Stimulated activated CD8-positive, alpha-beta memory T cell treated with anti-CD3 and anti-CD28 coated beads, Interleukin-7, amount 100 ng/mL, for 24 hours (primary cell): ENCODE measurements at regions not wholly inside any gene's neighbourhood (a gene's known extent, or its start where the extent isn't known, plus 50 kb on each side); places are given as distances from the start of the nearest gene placed in this dataset.

ENCODE experiments used
- DNase-seq: peaks from one replicate; pipeline ENCODE4 v3.0.0-alpha.2; 2020; ENCODE audit warnings: low read depth

DNA sequence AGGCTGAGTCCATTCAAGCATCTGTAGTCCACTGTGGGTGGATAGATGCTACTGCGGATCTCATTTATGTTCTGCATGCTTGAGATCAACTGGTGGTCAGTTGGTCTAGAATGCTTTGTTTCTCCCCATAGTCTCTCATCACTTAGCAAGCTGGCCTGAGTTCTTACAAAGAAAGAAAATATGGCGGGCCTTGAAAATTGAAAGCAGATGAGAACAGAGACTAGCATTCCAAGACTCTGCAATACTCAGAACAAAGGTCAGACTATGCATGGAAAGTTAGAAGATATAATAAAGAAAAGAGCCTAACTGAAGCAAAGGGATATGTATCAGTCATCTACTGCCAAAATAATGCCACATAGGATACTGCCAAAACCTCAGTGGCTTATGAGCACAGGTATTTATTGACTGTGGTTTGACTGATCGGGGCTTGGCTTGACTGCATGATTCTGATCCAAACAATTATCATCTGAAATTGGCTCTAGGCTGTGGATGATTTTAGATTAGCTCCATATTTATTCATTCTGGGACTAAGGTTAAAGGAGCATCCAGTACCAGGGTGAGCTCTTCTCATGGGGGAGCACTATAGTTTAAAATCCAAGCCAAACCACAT lies 258.9 kb downstream of the TAF11L14 start:
- DNase-seq: no peak

DNA sequence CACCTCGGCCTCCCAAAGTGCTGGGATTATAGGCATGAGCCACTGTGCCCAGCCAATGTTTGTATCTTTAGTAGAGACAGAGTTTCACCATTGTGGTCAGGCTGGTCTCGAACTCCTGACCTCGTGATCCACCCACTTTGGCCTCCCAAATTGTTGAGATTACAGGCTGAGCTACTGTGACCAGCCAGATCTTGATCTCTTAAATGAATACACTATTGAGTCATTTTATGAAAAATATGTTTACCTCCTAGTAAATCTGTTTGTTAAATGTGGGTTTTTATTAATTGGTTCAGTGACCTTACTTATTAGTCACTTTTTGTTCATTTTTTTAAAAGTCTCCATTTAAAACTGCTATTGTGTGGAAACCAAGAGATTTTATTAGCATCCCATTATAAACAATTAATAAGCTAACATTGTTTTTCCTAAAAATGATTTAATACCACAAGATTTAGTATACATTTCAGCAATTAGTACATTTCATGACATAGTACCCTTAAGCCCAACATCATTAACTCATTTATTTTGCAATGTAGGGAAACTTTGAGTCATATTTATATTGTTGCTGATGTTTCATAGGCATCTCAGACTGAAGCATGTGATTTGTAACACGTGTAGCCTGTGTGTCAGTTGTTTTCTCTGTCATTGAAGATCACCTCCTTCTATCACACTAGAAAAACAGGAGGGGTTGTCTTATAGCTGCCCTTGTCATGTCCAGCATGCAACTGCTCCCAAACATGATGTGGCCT lies 261.2 kb downstream of the TAF11L14 start:
- no peak for DNase-seq

DNA sequence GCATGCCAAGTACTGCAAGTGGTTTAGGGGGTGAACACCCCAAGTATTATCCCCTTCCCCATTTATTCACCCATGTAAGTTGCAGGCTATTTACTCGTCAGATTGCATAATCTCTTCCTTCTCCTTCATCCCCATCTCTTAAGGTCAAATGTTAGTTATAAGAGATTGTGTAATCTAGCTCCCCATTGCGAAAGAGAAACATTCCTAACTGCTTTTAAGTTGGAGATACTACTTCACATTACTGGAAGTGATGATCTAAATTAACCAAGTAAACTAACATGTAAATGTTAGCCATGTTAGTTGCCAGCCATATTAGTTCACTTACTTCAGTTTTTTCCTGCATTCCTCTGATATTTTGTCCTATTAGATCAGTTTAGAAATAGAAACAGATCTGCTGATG lies 262.3 kb downstream of the TAF11L14 start:
- DNase-seq: no peak

DNA sequence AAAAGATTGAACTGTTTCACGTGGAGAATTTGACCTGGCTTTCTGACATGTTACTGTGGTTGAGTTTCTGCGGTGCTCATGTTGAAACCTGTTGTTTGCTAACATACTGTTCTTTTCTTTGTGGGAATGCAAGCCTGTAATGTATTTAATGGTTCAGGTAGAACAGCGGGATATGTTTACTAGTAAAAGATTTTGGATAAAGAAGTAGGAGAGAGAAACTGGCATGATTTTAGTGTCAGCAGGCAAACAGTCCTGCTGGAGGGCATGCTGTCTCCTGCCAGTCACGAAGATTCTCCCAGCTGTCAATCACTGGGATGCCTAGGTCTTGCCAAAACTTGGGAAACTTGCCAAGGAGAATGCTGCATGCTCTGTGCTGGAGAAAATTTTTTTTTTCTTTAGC lies 263.5 kb downstream of the TAF11L14 start:
- DNase-seq: no peak

DNA sequence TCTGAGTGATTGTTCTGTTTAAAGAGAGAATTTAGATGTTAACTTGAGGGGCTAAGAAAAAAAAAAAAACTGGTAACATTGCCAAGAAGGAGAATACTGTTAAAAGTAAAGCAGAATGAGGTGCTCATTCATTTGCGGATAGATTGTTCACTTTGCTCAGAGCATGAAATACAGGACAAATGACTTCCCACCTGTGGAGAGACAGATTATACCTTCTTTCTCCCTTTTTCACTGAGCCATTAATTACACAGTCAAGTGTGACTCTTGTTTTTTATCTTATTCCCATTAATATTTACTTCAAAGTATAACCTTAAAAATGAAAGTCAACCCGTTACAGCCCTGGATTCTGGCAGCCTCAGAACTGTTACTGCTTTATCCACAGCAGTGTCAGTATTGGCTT lies 264.5 kb downstream of the TAF11L14 start:
- no peak for DNase-seq

DNA sequence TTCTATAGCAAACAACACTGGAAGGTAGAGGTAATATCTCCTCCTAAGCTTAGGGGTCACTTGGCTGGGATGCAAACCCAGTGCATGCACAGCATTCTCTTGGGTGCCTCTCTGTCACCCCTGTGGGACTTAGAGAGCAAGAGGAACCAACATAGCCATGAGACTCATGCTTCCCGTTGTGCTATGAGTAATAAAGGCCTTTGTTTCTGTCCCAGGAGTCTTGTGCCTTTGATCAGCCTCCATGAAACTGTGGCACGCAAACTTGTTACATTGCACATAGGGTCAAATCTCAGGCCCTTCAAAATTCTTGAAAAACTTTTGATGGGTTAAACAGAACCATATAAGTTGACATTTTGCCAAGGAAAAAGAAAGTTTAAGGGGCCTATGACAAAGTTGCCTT lies 272.8 kb downstream of the TAF11L14 start:
- DNase-seq: no peak

DNA sequence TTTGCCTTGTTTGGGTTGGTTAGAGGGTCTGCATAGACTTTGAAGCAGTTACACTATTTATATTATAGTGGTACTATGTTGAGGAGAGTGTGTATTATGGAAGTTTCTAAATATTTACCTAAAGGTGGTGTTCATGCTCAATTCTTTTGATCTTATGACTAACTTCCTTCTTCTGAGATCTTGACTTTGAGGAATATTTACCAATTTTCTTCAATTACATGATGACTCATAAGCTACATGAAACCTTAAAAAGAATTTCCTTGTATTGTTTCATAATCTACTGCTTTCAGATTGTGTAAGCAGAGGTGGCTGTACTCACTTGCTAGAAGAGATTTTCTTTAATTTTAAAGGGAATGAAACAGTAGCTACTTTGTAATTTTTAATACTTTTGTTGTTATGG lies 276.1 kb downstream of the TAF11L14 start:
- no peak for DNase-seq

DNA sequence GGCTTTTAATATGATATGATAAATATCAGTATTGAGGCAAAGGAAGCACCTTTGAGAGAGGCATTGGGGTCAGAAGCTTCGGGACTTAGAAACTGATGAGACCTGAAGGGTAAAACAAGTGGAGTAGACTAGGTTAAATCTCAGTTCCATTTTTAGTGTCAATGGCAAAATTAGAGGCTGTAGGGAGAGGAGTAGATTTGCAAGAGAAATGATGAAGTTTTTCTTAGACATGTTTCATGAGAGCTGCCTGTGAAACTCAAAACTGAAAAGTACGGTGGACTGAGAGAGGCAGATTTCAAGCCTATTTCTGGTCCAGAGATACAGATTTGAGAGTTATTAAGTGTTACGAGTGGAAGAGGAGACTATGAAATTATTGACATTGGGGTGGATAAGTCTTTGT lies 278.5 kb downstream of the TAF11L14 start:
- no peak for DNase-seq

DNA sequence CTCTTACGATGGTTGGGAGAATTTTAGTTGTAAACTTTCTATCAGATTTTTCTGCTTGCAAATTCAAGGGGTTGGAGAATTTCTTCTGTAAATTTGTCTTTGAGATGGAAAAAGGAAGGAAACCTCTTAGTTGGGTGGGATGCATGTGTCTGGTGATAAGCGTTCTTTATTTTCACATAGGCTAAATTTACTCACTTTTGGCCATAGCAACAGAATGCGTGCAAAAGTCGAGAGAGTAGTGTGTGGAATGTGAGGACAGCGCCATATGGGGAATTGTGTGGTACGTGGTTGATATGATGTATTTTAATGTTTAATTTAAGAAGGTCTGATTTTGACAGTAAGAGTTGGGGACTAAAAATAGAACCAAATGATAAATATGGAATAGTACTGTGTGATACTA lies 282.2 kb downstream of the TAF11L14 start:
- DNase-seq: no peak

DNA sequence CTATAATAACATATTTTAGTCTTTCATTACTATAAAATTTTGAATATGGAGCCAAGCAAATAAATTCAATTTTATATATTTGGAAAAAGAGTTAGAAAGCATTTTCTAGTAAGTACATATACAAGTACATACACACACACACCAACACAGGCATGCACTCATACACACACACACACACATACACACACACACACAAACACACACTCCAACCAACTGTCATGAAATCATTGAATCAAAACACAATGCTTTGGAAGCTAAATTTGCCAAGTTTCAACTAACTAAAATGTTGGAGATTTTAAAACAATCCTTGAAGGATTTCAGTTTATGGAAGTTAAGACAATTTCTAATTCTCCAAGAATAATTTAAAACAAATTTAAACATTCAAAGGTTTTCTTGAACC lies 283.2 kb downstream of the TAF11L14 start:
- DNase-seq: no peak

DNA sequence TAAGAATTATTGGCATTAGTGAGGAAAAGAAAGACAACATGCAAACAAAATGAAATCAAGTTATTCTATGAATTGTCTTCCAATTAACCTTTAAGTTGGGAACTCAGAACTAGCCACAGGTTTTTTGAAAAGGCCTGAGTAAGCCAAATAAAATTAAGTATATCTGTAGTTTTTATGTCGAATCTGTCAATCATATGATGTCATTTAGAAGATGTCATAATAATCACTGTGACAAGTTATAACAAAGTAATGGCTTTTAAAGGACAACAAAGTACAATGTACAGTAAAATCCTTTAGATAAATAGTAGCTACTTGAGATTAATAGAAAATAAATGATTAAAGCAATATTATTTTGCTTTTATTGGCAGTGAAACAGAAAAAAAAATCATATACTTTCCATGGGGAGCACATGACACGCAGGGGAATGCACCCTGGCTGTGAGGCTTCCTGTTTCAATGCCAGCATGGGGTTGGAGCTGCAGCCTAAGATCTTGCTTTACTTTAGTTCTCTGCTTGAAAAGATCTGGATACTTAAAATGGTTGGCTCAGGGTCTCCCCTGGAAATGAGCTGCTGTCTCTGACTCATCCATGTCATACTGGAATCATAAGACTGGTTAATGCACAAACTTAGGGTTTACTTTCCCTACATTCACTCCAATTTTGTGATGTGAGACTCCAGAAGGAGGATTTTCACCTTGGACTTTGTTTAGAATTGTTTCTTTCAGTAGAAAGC lies 284.3 kb downstream of the TAF11L14 start:
- no peak for DNase-seq

DNA sequence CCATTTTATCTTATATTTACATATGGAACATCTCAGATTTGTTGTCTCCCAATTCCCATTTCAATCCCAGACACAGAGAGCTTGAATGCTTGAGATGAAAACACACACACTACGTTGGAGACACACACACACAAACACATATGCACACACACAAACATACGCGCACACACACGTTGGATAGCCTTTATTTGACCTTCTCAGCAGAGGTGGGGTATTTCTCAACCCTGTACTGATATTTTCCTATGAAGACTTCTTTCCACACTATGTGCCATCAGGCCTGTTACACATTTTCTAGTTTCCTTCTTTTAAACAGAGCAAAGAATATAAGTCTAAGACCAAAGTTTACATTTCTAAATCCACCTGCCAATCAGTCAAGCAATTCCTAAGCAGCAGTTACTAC lies 291.0 kb downstream of the TAF11L14 start:
- no peak for DNase-seq

DNA sequence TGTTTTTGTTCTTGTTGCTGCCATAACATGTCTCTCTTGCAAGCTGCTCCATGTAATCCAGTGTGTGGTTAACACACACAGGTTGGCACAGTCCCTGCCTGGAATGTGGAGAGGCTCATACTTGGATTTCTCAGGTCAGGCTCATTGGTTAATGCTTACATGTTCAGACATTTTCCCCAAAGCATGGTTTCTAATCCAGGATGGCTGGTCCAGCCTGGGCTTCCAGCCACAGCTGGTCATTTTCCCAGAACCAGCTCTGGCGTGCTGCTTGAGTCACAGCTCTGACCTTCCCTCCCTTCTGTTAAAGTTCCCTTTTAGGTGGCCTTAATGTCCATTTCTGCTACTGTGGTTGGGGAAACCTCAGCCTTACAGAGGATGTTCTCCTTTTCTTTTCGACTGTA lies 294.3 kb downstream of the TAF11L14 start:
- no peak for DNase-seq

DNA sequence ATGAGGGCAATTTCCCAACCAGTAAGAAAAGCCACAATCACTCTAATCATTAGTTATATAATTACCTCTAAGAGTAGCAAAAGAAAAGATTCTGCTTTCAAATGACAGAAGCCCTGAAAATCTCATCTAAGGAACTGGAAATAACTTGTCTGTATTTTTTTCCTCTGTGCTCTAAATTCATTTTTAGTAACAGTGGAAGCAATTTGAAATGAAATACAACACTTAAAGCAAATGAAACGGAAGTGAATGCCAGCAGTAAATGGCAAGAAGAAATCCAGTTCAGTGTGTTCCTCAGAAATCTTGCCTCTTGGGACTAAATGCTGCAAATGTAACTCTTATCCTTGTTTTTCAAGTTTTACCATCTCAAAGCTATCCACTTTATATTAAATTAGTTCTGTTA lies 294.9 kb downstream of the TAF11L14 start:
- no peak for DNase-seq

DNA sequence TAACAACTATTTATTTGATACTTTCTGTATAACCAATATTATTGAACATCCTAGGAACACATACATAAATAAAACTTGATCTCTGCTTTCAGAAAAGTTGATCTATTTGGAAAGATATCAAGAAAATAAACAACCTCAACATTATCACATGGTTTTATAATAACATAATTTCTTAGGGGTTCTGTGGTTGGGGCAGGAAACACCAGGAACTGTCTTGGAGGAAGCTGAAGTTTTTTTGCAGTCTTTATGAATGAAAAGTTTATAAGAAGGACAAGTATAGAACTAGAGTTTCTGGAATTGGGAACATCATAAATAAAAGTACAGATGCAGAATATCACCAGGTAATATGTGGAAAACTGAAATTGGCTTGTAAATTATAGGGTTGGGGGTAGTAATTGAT lies 296.1 kb downstream of the TAF11L14 start:
- DNase-seq: no peak

DNA sequence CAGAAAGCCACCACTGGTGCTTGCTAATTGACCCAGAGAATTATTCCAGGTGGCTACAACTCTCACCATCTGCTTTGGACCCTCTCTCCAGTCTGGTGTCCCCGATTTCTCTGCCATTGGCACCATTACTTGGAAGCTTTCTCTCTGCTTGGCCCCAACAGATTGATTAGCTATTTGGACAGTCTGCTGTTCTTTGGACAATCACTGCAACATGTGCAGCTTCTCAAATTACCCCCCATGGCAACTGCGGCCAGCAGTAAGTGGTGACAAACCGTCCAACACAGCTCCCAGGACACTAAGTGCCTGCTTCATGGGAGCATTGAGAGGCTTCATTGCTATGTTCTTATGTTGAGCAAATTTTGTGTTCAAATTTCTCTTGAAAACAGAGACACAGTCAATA lies 309.8 kb downstream of the TAF11L14 start:
- DNase-seq: no peak

DNA sequence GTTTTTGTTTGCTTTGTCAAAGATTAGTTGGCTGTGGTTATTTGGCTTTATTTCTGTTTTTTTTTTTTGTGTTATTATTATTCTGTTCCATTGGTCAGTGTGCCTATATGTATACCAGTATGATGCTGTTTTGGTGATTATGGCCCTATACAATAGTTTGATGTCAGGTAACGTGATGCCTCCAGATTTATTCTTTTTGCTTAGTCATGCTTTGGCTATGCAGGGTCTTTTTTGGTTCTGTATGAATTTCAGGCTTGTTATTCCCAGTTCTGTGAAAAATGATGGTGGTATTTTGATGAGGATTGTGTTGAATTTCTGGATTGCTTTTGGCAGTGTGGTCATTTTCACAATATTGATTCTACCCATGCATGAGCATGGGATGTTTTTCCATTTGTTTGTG lies 312.8 kb downstream of the TAF11L14 start:
- no peak for DNase-seq

DNA sequence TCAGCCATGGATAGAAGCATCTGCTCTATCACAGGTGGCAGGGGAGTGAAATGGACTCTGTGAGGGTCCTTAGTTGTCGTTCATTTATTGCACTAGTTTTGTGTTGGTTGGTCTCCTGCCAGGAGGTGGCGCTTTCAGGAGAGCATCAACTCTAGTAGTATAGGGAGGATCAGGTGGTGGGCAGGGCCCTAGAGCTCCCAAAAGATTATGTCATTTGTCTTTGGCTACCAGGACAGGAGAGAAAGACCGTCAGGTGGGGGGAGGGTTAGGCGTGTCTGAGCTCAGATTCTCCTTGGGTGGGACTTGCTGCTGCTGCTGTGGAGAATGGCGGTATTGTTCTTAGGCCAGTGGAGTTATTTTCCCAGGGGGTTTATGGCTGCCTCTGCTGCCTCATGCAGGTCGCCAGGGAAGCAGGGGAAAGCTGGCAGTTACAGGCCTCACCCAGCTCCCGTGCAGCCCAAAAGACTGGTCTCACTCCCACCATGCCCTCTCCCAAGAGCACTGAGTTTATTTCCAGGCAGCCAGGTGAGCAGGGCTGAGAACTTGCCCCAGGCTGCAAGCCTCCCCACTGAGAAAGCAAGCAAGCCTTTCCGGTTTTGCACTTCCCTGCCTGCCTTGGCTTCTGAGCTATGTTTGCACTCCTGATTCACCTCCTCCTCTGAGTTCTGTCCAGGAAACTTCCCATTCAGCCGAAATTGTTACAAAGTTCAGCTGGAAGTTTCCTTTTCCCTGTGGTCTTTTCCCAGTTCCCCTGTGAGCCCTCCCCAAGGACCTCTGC lies 317.3 kb downstream of the TAF11L14 start:
- DNase-seq: no peak

DNA sequence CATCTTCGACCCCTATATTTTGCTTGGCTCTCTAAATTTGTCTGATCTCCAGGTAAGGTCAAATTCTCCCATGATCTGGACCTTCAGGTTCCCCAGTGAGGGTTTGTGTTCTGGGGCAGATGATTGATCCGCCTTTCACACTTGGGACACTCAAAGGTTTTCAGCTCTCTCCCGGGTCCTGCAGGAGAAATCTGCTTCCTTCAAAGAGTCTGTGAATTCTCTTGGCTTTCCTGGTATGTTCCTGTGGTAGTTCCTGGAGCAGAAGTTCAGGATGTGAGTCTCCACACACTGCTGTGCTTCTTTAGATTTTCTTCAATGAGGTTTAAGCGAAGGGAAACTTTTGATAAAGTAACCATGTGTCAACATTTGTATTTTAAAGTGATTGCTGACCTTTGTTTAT lies 318.0 kb downstream of the TAF11L14 start:
- DNase-seq: no peak

DNA sequence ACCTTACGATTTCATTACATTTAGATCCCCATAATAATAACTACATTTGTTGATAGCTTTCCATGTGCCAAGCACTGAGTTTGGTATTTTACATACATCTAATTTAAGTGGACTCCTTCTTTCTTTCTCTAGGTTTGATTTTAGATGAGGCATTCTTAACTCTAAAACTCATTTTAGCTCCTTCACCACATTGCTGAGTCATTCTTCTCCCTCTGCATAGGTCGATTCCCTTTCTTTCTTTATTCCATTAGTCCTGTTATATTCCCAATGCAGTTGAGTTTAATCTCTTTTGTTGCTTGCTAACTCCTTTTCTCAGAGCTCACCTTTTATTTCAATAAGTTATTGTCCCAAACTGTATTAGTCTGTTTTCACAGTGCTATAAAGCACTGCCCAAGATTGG lies 329.8 kb downstream of the TAF11L14 start:
- no peak for DNase-seq

DNA sequence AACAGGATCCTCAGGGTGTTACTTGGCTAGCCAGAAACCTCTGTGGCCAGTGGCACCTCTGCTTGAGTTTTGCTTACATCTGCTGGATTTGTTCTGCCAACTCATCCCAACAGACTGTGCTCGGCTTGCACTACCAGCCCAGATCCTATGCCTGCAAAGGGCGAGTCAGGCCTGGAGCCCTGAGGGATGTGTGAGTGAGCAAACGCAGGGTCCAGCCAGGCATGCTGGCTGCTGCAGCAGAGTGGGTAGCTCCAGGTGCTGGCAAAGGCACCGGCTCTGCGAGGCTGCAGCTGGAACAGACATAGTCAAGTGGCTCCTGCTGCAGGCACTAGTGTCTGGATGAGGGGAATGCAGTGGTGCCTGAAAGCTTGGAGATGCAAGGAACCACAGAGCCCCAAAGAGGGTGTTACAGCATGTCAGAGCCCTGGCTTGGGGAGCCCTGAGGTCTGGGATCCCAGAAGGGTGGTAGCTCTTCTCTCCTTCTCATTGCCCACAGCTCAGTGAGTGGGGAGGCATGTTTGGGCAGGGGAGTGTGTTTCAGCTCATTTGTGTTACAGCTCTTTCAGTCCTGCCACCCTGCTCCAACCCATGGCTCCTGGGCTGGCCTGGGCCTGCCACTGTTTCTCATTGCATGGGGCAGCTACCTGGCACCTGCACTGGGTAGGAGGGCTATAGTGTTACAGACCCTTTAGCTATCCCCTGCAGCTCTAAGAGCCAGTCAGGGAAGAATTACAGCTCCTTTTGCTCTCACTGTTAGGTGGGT lies 332.6 kb downstream of the TAF11L14 start:
- no peak for DNase-seq

DNA sequence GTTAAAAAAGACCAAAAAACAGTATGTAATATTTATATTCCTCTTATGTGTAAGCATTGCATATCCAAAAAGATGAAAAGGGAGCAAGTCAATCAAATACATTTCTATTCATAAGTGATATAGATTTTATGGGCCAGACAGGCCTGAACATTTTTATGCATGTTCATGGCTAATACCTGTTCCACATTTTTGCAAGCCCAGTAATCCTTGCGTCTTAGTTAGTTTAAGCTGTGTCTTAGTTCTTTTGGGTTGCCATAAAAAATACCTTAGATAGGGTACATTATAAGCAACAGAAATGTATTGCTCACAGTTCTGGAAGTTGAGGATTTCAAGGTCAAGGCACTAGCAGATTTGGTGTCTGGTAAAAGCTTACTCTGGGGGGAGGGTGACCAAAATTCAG lies 342.1 kb downstream of the TAF11L14 start:
- DNase-seq: no peak
